BJ (cell line): ENCODE measurements at regions not wholly inside any gene's neighbourhood (a gene's known extent, or its start where the extent isn't known, plus 50 kb on each side); places are given as distances from the start of the nearest gene placed in this dataset.
"Not testable (repeated sequence)": the region's sequence is repeated elsewhere in the genome, so short reads cannot be mapped to it uniquely, and the experiment has no call there.

Experiments used
- CTCF ChIA-PET: fragments of 350-600 bp; formaldehyde crosslinking; extraction: SDS; loops from one replicate; lab custom pipeline; 2021; ENCODE audit warnings: antibody characterized with exemption, inconsistent platforms; lab: Yijun Ruan, JAX
- POLR2A ChIA-PET: fragments of 300-600 bp; sonication (Branson Sonifier 250); formaldehyde crosslinking; extraction: SDS; loops from one replicate; lab custom pipeline; 2021; ENCODE audit warnings: antibody characterized with exemption; lab: Charles Lee
- DNase-seq: peaks from one replicate; pipeline ENCODE4 v3.0.0-alpha.2; 2011; ENCODE audit warnings: low read depth
- H3K27me3 ChIP-seq: 2 replicates; pipeline ENCODE4 v1.6.0; 2011; ENCODE audit warnings: low read length; ENCODE audit not compliant: control insufficient read depth, insufficient read depth
- H3K36me3 ChIP-seq: 2 replicates; pipeline ENCODE4 v1.5.1; 2011; ENCODE audit warnings: low read length; ENCODE audit not compliant: control insufficient read depth, insufficient read depth
- H3K4me3 ChIP-seq: 2 replicates; pipeline ENCODE4 v1.5.1; 2011; ENCODE audit warnings: low read depth, mild to moderate bottlenecking, control low read depth, low read length
- CTCF ChIP-seq: IDR thresholded peaks from 2 replicates; pipeline ENCODE4 v1.5.1; 2011; ENCODE audit warnings: low read depth, mild to moderate bottlenecking, control low read depth, inconsistent platforms, low read length, moderate library complexity; ENCODE audit not compliant: insufficient read depth

GRCh38 chr2:161488879-161489278 lies 72.8 kb downstream of the TBR1 start:
- ChIA-PET CTCF (no interaction called here), POLR2A (no interaction called here)
- Histone ChIP-seq H3K36me3 (no peaks in the 10 kb centered on the region), H3K27me3 (no peaks in the 10 kb centered on the region), H3K4me3 (no peak overlapping the region)
- DNase-seq = no peak
- no peak for TF ChIP-seq CTCF

GRCh38 chr2:161500892-161501610 lies 85.0 kb downstream of the TBR1 start:
- H3K27me3 ChIP-seq, POLR2A ChIA-PET, H3K4me3 ChIP-seq, CTCF ChIA-PET, DNase-seq, H3K36me3 ChIP-seq: not testable (repeated sequence)

- H3K27me3 ChIP-seq, POLR2A ChIA-PET, H3K4me3 ChIP-seq, DNase-seq, CTCF ChIA-PET, H3K36me3 ChIP-seq: not testable (repeated sequence)
Measured at GRCh38 chr2:161502279-161502678, 86.2 kb downstream of the TBR1 start.

GRCh38 chr2:161504628-161505289 lies 88.7 kb downstream of the TBR1 start:
- H3K4me3 ChIP-seq, CTCF ChIA-PET, DNase-seq, POLR2A ChIA-PET, H3K27me3 ChIP-seq, H3K36me3 ChIP-seq: not testable (repeated sequence)

- CTCF ChIA-PET, H3K36me3 ChIP-seq, H3K27me3 ChIP-seq, POLR2A ChIA-PET, H3K4me3 ChIP-seq, DNase-seq: not testable (repeated sequence)
Measured at GRCh38 chr2:161505466-161505865, 89.4 kb downstream of the TBR1 start.

GRCh38 chr2:161513295-161514032 lies 97.4 kb downstream of the TBR1 start:
- POLR2A ChIA-PET, DNase-seq, CTCF ChIA-PET, H3K27me3 ChIP-seq, H3K4me3 ChIP-seq, H3K36me3 ChIP-seq: not testable (repeated sequence)

- TF ChIP-seq CTCF = no peak
- Histone ChIP-seq H3K36me3 (no peaks in the 10 kb centered on the region), H3K4me3 (no peak overlapping the region), H3K27me3 (no peaks in the 10 kb centered on the region)
- DNase-seq = no peak
- ChIA-PET POLR2A (no interaction called here), CTCF (no interaction called here)
Measured at GRCh38 chr2:161522796-161523195, 101.4 kb upstream of the SLC4A10 start.
